GM19240 (cell line): ENCODE measurements at regions not wholly inside any gene's neighbourhood (a gene's known extent, or its start where the extent isn't known, plus 50 kb on each side); places are given as distances from the start of the nearest gene placed in this dataset.

ENCODE experiments used
- DNase-seq: peaks from one replicate; pipeline ENCODE4 v3.0.0; 2011; ENCODE audit warnings: low spot score; ENCODE audit not compliant: insufficient read length

GRCh38 chr10:131702531-131703356 is 198.1 kb upstream of the PPP2R2D start:
- DNase-seq: no peak

DNA sequence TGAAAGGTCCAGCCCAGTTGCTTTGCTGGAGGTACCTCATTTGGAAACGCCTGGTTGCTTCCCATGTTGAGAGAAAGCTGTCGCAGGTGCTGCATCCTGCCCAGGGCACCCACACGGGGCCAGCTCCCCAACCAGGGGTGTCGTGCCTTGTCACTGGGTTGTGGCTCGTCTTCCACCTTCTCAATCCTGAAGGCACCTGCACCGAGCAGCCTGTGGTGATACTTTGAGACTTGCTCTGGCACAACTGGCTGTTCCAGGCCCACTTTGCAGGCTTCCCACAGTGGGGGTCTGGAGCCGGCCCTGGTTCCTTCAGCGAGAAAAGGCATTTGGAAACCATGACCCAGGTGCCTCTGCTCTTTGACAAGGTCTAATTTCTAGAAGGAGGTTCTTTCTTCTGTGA is 197.3 kb upstream of the PPP2R2D start:
- no peak for DNase-seq

DNA sequence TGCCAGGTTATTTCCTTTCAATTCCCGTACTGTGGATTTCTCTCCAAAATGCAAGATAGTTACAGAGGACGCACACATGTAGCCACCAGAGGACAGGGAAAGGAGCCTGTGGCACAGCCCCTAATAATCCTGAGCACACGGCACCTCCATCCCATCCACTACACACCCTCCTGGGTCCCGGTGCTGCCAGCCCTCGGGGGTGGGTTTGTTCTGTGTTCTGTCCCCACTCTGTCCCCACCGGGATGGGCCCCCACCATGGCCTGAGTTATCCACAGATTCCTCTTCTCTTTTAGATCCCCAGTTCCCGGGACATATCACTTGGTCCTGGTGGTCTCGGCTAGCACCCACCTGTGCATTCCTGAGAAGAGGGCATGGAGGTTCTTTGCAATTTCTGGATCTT is 196.9 kb upstream of the PPP2R2D start:
- no peak for DNase-seq

DNA sequence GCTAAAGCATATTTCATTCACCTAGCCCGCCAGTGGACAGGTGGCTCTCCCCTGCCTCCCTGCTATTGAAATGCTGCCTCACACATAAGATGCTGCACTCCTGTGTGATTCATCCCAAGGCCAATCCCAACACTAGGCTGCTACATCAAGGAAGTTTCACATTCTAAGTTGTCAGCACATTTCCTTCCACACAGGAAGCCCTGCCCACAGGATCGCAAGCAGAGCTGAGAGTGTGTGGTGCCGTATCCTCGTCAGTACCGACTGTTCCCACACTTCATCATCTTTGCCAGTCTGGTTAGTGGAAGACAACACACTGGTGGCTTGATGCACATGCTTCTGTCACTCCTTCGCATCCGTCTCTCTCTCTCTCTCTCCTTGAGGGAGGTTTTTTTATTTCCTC is 194.3 kb upstream of the PPP2R2D start:
- DNase-seq: no peak

DNA sequence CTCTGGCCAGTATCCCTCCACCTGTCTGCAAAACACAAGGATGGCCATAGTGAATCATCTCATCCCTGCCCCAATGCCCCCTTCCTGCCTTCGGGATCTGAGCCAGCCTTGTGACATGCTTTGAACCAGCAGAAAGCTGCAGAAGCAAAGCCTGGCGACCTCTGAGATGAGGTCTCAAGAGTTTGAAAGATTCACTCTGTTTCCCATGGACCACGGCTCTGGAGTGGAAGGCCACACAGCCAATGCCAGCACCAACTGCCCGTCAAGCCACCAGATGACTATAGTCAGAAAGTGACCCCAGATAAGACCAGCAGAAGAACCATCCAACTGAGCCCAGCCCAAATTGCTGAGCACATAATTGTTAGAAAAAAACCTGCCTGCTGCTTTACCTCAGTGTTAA is 193.9 kb upstream of the PPP2R2D start:
- no peak for DNase-seq

DNA sequence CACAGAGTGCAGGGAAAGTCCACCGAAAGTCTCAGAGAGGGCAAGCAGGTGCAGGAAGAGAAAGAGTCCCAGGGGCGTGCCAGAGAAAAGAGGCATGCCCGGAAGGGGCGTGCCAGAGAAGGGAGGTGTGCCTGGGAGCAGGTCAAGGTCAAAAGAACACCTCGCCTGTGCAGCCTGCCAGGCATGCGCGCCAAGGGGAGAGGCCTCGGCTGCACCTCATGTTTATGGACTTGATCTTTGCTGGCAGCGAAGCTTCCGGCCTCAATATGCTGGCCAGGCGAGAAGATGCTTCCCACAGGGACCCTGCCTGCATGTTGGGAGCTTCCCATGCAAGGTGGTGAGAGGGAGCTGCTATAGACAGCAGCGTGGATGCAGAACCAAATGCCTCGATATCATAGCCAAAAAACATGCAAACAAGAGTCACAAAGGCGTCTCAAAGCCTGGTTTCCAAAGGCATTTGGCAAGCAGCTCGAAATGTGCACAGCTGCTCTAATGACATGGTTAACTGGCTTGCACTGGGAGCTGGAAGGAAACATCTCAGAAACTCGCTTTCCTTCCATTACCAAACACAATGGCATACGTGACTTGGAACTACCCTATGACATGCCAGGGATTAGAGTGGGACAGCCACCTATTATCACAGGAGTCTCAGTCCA is 192.5 kb upstream of the PPP2R2D start:
- no peak for DNase-seq

DNA sequence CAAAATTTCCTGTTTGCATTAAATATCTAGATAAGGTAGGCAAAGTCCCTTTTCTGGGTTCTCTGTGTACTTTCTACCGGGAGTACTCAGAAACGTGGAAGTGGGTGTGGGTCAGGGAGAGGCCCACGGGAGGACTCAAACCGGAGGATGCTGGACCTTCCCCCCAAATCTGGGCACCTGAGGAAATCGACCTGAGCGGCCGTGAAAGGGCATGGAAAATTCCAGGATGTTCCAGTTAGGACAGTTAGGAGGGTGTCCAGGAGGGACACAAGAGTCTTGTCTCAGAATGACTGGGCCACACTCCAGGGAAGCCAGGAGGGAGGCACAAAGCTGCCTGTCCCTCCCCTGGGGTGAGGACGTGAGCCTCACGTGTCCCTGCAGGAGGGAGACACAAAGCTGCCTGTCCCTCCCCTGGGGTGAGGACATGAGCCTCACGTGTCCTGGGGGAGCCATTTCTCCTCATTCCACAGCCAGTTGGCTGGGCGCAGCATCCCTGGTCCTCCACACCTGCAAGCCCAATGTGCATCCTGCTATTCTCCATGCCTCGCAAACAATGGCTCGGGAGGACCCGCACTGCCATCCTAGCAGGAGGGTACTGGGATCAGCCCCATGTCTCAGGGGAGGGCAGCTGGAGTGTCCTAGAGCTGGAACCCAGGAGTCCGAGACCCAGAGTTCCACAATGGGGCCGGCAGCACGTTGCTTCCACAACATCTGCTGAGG is 190.5 kb upstream of the PPP2R2D start:
- DNase-seq: no peak

DNA sequence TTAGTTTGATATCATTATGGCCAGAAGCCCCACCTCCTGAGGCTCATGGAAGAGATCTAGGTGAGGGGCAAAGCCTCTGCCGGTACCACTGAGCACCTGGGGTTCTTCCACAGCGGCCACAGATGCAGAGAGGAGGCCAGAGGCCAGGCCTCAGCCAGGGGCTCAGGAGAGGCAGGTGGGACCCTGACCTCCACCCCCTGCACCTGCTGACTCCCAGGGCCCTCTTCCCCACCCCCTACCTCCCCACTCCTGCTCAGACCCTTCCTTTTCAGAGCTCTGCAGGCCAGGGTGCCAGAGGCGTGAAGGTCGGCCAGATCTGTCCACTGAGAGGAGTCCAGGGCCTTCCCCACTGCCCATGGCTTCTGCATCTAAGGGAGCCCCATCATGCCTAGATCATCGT is 178.7 kb upstream of the PPP2R2D start:
- DNase-seq: no peak

DNA sequence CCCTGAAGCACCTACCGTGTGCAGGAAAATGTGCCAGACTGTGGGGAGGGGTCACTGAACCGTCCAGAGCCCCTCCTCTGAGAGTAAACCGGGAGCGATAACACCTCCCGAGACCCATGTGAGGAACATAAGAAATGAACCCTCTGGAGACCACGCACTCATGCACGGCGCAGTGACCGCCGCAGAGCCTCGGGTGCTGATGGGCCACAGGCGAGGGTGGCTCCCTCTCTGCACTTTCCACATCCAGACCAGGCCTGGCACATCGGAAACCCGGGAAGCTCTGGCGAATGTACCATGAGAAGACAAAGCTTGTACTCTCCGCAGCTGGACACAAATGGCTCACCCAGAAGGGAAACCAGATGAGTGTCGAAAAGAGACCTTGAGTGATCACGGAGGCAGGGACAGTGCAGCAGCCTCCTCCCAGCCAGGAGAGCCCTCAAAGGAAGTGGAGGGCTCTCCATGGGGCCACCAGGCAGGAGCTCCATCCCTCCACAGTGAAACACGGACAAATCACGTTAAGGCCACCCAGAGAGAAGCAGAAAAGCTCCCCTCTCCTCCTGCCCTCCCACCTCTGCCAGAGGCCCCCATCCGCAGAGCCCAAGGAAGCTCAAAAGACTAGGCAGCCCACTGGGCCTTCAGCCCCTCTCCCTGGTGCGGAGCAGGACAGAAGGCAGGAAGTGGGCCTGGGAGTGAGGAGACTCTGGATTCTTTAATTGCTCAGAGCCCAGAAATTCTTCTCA is 178.1 kb upstream of the PPP2R2D start:
- no peak for DNase-seq

DNA sequence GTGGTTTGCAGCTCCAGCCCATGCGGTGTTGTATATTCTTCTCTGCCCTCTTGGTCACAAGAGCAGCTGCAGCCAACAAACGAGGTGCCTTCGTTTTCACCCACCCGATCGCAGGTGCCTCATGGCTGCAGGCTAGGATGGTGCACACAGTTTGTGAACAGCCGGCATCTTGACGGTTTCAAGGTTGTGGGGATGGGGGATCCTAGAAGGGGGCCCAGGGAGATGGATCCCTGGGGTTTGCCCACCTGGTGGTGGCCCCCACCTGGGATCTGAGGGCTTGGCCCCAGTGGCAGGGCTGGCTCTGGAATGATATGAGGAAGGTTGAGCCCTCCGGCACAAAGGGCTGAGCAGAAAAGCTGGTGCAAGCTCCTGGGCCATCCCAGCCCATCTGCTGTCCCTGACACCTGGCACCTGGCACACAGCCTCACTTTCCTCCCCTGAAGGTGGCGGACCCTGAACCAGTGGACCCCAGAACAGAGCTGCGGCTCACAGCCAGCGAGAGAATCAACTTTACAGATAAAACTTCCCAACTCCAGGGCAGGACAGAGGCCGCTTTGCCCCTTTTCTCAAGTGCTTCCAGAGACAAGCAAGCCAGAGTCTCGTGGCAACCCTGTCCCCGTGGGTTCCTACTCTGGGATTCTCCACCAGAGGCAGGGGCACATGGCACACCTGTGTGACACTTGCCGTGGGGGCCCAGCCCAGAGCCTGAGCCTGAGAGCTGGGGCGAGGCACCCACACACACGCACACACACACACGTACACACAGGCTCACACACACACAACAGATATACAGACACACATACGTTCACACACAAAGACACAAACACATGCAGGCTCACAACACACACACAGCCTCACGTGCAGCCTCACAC is 177.3 kb upstream of the PPP2R2D start:
- no peak for DNase-seq

GRCh38 chr10:131724169-131724545 is 176.7 kb upstream of the PPP2R2D start:
- no peak for DNase-seq

GRCh38 chr10:131724891-131725580 is 175.8 kb upstream of the PPP2R2D start:
- no peak for DNase-seq

DNA sequence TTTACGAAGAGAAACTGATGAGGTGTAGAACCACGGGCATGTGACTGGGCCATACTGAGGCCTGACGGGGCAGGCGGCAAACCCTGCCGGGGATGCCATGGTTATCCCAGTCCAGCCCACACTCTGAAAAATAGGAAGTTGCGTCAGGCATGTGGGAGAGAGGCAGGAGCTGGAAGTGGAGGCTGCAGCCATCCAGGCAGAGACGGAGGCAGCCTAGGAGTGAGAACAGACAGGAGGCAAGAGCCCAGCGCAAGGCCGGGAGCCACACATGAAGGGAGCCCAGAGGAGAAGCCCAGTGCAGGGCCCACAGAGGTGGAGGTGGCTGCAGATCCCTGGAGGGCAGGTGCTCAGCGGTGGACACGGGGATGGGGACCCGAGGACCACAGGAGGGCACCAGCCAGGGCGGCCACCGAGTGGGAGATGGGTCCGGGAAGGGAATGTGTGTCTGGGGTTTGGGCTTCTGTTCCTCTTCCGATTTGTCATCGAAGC is 175.2 kb upstream of the PPP2R2D start:
- DNase-seq: no peak

GRCh38 chr10:131726076-131726880 is 174.5 kb upstream of the PPP2R2D start:
- no peak for DNase-seq

- DNase-seq: no peak
These were observed 173.8 kb upstream of the PPP2R2D start for GRCh38 chr10:131726967-131727366.

DNA sequence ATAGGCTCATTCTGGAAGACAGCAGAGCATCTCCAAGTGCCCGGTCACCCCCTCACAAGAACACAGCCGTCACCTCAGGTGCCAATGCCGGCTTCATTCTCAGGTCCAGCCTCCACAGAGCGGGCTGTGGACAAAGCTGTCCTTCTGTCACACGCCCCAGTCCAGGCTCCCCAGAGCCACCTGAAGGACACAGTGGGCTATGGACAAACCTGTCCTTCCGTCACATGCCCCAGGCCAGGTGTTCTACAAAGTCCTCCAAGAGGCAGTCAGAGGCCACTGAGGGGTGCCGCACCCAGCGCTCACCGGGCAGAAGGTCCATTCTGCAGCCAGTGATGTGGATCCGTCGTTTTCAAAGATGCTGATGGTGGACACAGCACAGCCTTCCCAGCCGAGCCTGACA is 173.2 kb upstream of the PPP2R2D start:
- DNase-seq: no peak

DNA sequence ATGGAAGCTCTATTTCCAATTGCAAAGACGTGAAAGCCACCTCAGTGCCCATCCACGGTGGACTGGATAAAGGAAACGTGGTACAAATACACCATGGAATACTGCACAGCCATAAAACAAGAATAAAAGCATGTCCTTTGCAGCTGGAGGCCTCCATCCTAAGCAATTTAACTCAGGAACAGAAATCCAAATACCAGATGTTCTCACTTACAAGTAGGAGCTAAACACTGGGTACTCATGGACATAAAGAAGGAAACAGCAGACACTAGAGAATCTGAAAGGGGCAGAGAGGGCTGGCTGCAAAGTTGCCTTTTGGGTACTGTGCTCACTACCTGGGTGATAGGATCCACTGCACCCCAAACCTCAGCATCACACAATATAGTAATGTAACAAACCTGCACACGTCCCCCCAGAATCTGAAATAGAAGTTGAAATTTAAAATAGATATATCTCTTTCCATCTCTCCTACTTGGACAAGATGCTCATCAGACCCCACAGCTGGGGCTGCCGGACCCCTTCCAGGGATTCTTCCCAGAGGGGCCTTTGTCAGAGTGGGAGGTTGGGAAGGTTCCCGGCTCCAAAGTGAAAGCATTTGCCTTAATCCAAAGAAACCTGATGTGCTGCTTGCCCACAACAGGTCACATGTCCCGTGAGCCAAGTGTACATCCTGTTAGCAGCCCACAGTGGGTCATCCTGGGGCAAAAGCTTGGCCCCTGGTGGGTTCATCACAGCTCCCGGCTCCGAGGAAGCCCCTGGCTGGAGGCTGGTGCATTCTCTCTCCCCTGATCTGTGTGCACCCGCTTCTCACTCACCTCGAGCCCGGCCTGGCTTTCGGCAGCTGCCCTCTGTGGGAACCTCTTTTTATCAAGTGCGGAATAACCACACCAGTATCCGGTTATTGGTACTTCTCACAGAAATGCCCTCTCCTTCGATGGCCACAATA is 172.3 kb upstream of the PPP2R2D start:
- DNase-seq: no peak

DNA sequence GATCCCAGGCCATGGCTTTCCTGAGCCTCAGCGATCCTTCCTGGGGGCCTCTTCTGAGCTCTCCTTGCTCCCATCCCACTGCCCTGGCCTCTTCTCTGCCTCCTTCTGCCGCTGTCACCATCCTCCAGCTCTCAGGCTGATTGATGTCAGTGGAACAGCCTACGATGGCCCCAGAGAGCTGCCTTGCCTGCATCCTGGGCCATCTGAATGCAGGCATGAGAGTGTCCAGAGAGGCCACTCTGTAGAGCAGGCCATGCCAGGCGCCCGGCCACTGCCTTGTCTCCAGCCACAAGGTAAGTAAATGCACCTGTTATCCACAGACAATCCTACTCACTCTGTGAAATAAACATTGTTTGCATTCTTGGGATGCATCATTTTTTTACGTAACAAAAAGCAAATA is 171.4 kb upstream of the PPP2R2D start:
- DNase-seq: no peak
